ENCODE measurements at regions not wholly inside any gene's neighbourhood (a gene's known extent, or its start where the extent isn't known, plus 50 kb on each side); places are given as distances from the start of the nearest gene placed in this dataset.
"Not testable (repeated sequence)": the region's sequence is repeated elsewhere in the genome, so short reads cannot be mapped to it uniquely, and the experiment has no call there.

GRCh38 chr4:43189741-43190140 lies 297.2 kb downstream of the GRXCR1 start:
- DNase-seq (ENCODE audit: low read depth) = no peak
- no peak for TF ChIP-seq CTCF (conservative IDR thresholded peaks at IDR 0.05; ENCODE audit: control insufficient read depth, insufficient read depth, low read depth, low read length)
- H3K4me3 ChIP-seq (ENCODE audit: control insufficient read depth, low read depth, low read length) = no peak overlapping the region

GRCh38 chr4:43212576-43212975 lies 320.1 kb downstream of the GRXCR1 start:
- H3K4me3 ChIP-seq (ENCODE audit: control insufficient read depth, low read depth, low read length); DNase-seq (ENCODE audit: low read depth): not testable (repeated sequence)

DNA sequence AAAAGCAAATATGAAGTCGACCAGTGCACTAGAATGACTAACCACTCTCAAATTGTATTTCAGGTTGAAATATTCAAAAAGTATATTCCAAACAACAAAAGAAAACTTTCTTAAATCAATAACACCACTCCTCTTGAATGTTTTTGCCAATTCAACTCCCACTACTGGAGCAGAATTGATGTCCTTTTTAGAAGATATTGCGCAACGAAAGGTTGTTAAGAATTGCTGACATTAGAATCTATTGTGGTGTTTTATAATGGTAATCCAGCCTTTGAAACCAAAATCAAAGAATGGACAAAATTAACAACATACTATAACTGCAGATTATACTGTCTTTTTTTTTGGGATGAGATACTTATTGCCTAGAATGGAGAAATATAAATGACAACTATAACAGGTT lies 331.3 kb downstream of the GRXCR1 start:
- no peak for DNase-seq (ENCODE audit: low read depth)
- TF ChIP-seq CTCF (conservative IDR thresholded peaks at IDR 0.05; ENCODE audit: control insufficient read depth, insufficient read depth, low read depth, low read length) = no peak
- no peak overlapping the region for H3K4me3 ChIP-seq (ENCODE audit: control insufficient read depth, low read depth, low read length)

DNA sequence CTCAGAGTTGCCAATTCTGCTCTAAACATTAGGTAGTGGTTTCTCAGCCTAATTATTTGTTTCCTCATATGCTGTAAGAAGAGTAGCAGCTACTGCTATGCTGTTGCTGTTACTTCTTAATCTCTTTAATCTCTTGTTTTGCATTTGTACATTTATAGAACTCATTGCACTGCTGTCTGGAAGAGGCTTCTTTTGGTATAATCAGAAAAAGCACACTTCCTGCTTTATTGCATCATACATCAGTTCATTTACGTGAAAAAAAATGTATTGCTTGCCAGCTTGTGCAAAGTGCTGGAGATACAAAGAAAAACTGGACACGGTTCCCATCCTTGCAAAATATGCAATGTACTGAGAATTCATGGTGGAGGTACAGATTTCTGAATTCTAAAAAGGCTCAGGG lies 332.0 kb downstream of the GRXCR1 start:
- DNase-seq (ENCODE audit: low read depth) = peak; percentile 9
- H3K4me3 ChIP-seq (ENCODE audit: control insufficient read depth, low read depth, low read length) = no peak overlapping the region
- TF ChIP-seq CTCF (conservative IDR thresholded peaks at IDR 0.05; ENCODE audit: control insufficient read depth, insufficient read depth, low read depth, low read length) = no peak

DNA sequence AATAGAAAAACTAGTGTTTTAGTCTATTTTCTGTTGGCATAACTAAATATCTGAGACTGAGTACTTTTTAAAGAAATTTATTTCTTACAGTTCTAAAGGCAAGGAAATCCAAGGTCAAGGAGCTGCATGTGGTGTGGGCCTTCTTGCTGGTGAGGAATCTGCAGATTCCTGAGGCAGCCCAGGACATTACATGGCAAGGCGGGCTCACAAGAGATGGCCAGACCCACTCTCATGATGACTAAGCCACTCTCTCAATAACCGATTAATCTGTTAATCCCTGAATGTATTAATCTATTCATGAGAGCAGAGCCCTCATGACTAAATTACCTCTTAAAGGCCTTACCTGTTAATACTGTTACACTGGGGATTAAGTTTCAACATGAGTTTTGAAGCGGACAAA lies 340.8 kb downstream of the GRXCR1 start:
- no peak for DNase-seq (ENCODE audit: low read depth)
- no peak overlapping the region for H3K4me3 ChIP-seq (ENCODE audit: control insufficient read depth, low read depth, low read length)
- no peak for TF ChIP-seq CTCF (conservative IDR thresholded peaks at IDR 0.05; ENCODE audit: control insufficient read depth, insufficient read depth, low read depth, low read length)

DNA sequence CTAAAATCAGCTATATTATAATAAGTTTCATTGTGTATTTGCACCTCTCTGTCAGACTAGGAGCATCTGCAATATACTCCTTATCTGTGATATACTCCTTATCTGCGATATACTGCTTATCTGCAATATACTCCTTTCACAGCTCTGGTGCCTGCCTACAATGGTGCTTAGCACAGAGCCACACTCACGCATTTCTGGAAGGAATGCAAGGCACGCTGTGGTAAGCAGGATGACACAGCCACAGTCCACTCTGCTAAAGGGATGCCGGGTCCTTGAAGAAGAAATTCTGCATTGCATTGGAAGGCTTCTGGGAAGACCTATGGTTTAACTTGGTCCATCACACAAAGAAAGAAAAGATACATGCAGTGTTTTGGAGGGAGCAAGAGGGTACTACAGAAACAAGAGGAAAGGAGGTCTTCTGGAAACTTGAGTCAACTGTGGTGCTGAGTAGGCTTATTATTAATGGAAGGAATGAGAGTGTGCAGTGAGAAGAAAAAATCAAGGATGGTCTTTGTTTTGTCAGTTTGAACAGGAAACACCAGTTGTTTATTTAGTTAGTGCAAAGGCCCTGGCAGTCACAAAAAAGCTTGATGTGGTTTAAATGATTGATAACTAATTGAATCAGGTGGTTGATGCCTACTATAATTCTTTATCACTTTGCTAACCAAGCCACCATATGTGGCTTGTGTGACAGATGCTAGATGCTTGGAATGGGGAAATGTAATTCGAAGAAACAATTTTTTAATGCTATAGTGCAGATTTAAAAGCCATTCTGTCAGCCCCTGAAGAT lies 342.3 kb downstream of the GRXCR1 start:
- DNase-seq (ENCODE audit: low read depth) = no peak
- H3K4me3 ChIP-seq (ENCODE audit: control insufficient read depth, low read depth, low read length) = no peak overlapping the region
- no peak for TF ChIP-seq CTCF (conservative IDR thresholded peaks at IDR 0.05; ENCODE audit: control insufficient read depth, insufficient read depth, low read depth, low read length)

DNA sequence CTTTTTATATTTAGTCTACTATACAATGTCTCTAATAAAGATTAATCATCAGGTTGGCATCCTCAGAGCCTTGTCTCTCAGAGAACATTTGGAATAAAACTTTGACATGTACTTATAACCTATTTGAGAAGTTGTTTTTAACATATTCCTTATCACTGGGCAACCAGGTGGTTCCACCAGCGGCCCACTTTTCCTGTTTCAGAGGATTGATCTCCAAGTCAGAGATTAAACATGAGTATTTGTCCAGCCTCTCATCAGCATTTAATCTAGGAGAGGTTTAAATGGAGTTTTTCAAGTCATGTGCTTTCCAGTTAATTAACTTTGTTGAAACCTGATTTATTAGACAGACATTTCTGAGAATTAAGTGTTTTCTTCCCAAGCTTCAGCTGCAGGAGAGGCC lies 345.5 kb downstream of the GRXCR1 start:
- no peak for DNase-seq (ENCODE audit: low read depth)

More for the DNA sequence above, 345.5 kb downstream of the GRXCR1 start:
- no peak overlapping the region for H3K4me3 ChIP-seq (ENCODE audit: control insufficient read depth, low read depth, low read length)
- TF ChIP-seq CTCF (conservative IDR thresholded peaks at IDR 0.05; ENCODE audit: control insufficient read depth, insufficient read depth, low read depth, low read length) = no peak
